Glutamatergic neuron (in vitro differentiated cells): ENCODE measurements at regions not wholly inside any gene's neighbourhood (a gene's known extent, or its start where the extent isn't known, plus 50 kb on each side); places are given as distances from the start of the nearest gene placed in this dataset. TPM values are rescaled to one million over a fixed set of nuclear protein-coding genes. Genes with fewer than 3 reads are reported as not detected.

Source experiments
- DNase-seq: peaks from one replicate; pipeline ENCODE4 v3.0.0; 2022
- H3K27ac Mint-ChIP-seq: one replicate; pipeline ENCODE4 v1.8.0; 2020; ENCODE audit warnings: mild to moderate bottlenecking, mixed read lengths, inconsistent platforms; ENCODE audit not compliant: unreplicated experiment
- H3K27me3 Mint-ChIP-seq: one replicate; pipeline ENCODE4 v1.8.0; 2020; ENCODE audit warnings: mild to moderate bottlenecking, moderate library complexity, mixed read lengths, inconsistent platforms; ENCODE audit not compliant: unreplicated experiment
- H3K36me3 Mint-ChIP-seq: one replicate; pipeline ENCODE4 v1.8.0; 2020; ENCODE audit warnings: mild to moderate bottlenecking, mixed read lengths, inconsistent platforms; ENCODE audit not compliant: unreplicated experiment
- H3K4me1 Mint-ChIP-seq: one replicate; pipeline ENCODE4 v1.8.0; 2020; ENCODE audit warnings: mild to moderate bottlenecking, low read depth, mixed read lengths, inconsistent platforms; ENCODE audit not compliant: unreplicated experiment
- H3K4me3 Mint-ChIP-seq: one replicate; pipeline ENCODE4 v1.8.0; 2020; ENCODE audit warnings: mild to moderate bottlenecking, mixed read lengths, inconsistent platforms; ENCODE audit not compliant: unreplicated experiment
- H3K9me3 Mint-ChIP-seq: one replicate; pipeline ENCODE4 v1.8.0; 2020; ENCODE audit warnings: mild to moderate bottlenecking, moderate library complexity, mixed read lengths, inconsistent platforms; ENCODE audit not compliant: unreplicated experiment
- CTCF ChIP-seq: fragments of 200-600 bp; sonication (generic); IDR thresholded peaks from one replicate; pipeline ENCODE4 v1.5.0; 2021; ENCODE audit not compliant: partially characterized antibody, unreplicated experiment
- microRNA-seq: library from miRNA; unstranded; fragments of <30 nt; microRNA quantifications from one replicate; pipeline ENCODE4, GENCODE V29; 2020; ENCODE audit not compliant: unreplicated experiment

GRCh38 chrX:150312931-150313330, 50.2 kb upstream of the MAMLD1 start:
- H3K27me3 Mint-ChIP-seq: no peaks in the 10 kb centered on the region
- H3K27ac Mint-ChIP-seq: no peak overlapping the region
- no peaks in the 10 kb centered on the region for H3K9me3 Mint-ChIP-seq
- H3K4me1 Mint-ChIP-seq: peaks cover 2% of the 10 kb centered on the region
- no peaks in the 10 kb centered on the region for H3K36me3 Mint-ChIP-seq
- no peak for DNase-seq
- no peak for TF ChIP-seq CTCF
- no peak overlapping the region for H3K4me3 Mint-ChIP-seq

Small RNA genes lying in the stretch of these regions (microRNA-seq; reads per million reads assigned to microRNA genes)
- not detected for gene MIR2114
